Neural progenitor cell (in vitro differentiated cells): ENCODE measurements at regions not wholly inside any gene's neighbourhood (a gene's known extent, or its start where the extent isn't known, plus 50 kb on each side); places are given as distances from the start of the nearest gene placed in this dataset.

Experiments used
- DNase-seq: peaks from one replicate; pipeline ENCODE4 v3.0.0-alpha.2; 2016; ENCODE audit warnings: low spot score
- H2AFZ ChIP-seq: fragments of 200-600 bp; sonication (generic); replicated peaks from 2 replicates; pipeline ENCODE4 v1.6.1; 2016; ENCODE audit warnings: antibody characterized with exemption
- H3F3A ChIP-seq: fragments of 200-600 bp; sonication (generic); 2 replicates; pipeline ENCODE4 v1.6.1; 2016; ENCODE audit warnings: antibody characterized with exemption, low read depth
- H3K27ac ChIP-seq: fragments of 200-600 bp; sonication (generic); 2 replicates; pipeline ENCODE4 v1.5.1; 2016; ENCODE audit warnings: mild to moderate bottlenecking
- H3K27me3 ChIP-seq: fragments of 200-600 bp; sonication (generic); 2 replicates; pipeline ENCODE4 v1.6.1; 2016; ENCODE audit warnings: mild to moderate bottlenecking, moderate library complexity
- H3K36me3 ChIP-seq: fragments of 200-600 bp; sonication (generic); 2 replicates; pipeline ENCODE4 v1.5.1; 2016
- H3K4me1 ChIP-seq: fragments of 200-600 bp; sonication (generic); 2 replicates; pipeline ENCODE4 v1.6.1; 2016; ENCODE audit warnings: mixed run types
- H3K4me2 ChIP-seq: fragments of 200-600 bp; sonication (generic); 2 replicates; pipeline ENCODE4 v1.6.1; 2016
- H3K4me3 ChIP-seq: fragments of 200-600 bp; sonication (generic); 2 replicates; pipeline ENCODE4 v1.5.1; 2016
- H3K79me2 ChIP-seq: fragments of 200-600 bp; sonication (generic); 2 replicates; pipeline ENCODE4 v1.6.1; 2016; ENCODE audit warnings: low read depth
- H3K9ac ChIP-seq: fragments of 200-600 bp; sonication (generic); 2 replicates; pipeline ENCODE4 v1.6.1; 2016
- H3K9me3 ChIP-seq: fragments of 200-600 bp; sonication (generic); 2 replicates; pipeline ENCODE4 v1.5.1; 2016; ENCODE audit warnings: low read depth
- H4K20me1 ChIP-seq: fragments of 200-600 bp; sonication (generic); 2 replicates; pipeline ENCODE4 v1.6.1; 2016; ENCODE audit warnings: low read depth
- H3K27ac Mint-ChIP-seq: 3 replicates; pipeline ENCODE4 v1.8.0; 2021; ENCODE audit warnings: mixed read lengths
- H3K27me3 Mint-ChIP-seq: 2 replicates; pipeline ENCODE4 v1.8.0; 2022; ENCODE audit warnings: low read depth, mild to moderate bottlenecking, inconsistent platforms, moderate library complexity, mixed read lengths; ENCODE audit not compliant: insufficient read depth
- H3K36me3 Mint-ChIP-seq: 3 replicates; pipeline ENCODE4 v1.8.0; 2021; ENCODE audit warnings: mixed read lengths
- H3K4me1 Mint-ChIP-seq: 3 replicates; pipeline ENCODE4 v1.8.0; 2021; ENCODE audit warnings: mixed read lengths
- H3K4me3 Mint-ChIP-seq: 3 replicates; pipeline ENCODE4 v1.8.0; 2021; ENCODE audit warnings: mild to moderate bottlenecking, moderate library complexity, mixed read lengths
- H3K9me3 Mint-ChIP-seq: 3 replicates; pipeline ENCODE4 v1.8.0; 2020; ENCODE audit warnings: mixed read lengths
- CTCF ChIP-seq: fragments of 200-600 bp; sonication (generic); IDR thresholded peaks from 2 replicates; pipeline ENCODE4 v1.5.1; 2017; ENCODE audit warnings: antibody characterized with exemption, mild to moderate bottlenecking
- EZH2 ChIP-seq: fragments of 200-600 bp; sonication (generic); IDR thresholded peaks from 2 replicates; pipeline ENCODE4 v1.6.1; 2017; ENCODE audit warnings: antibody characterized with exemption, mild to moderate bottlenecking, moderate library complexity
- EZH2phosphoT487 ChIP-seq: fragments of 200-600 bp; sonication (generic); IDR thresholded peaks from 2 replicates; pipeline ENCODE4 v1.6.1; 2017; ENCODE audit warnings: antibody characterized with exemption

- Histone ChIP-seq H3K4me2 (no peak overlapping the region), H3K79me2 (no peaks in the 10 kb centered on the region), H3F3A (no peaks in the 10 kb centered on the region), H3K27me3 (no peaks in the 10 kb centered on the region), H3K27ac (no peak overlapping the region), H3K9ac (no peak overlapping the region), H3K9me3 (no peaks in the 10 kb centered on the region), H4K20me1 (no peaks in the 10 kb centered on the region), H3K4me3 (no peak overlapping the region), H3K36me3 (no peaks in the 10 kb centered on the region), H3K4me1 (no peaks in the 10 kb centered on the region), H2AFZ (no peak overlapping the region)
- DNase-seq = no peak
- H3K36me3 Mint-ChIP-seq = no peaks in the 10 kb centered on the region
- H3K4me3 Mint-ChIP-seq = no peak overlapping the region
- no peaks in the 10 kb centered on the region for H3K9me3 Mint-ChIP-seq
- TF ChIP-seq EZH2 (no peak), EZH2phosphoT487 (no peak), CTCF (no peak)
- H3K4me1 Mint-ChIP-seq = no peaks in the 10 kb centered on the region
- no peak overlapping the region for H3K27ac Mint-ChIP-seq
- H3K27me3 Mint-ChIP-seq = no peaks in the 10 kb centered on the region
Observed at GRCh38 chr2:139271149-139271548, 491.0 kb upstream of the NXPH2 start.

- no peaks in the 10 kb centered on the region for H4K20me1 ChIP-seq
- H3K9me3 ChIP-seq = no peaks in the 10 kb centered on the region
- Mint-ChIP-seq H3K4me3 (no peak overlapping the region), H3K4me1 (no peaks in the 10 kb centered on the region), H3K27me3 (peaks cover 2% of the 10 kb centered on the region), H3K9me3 (no peaks in the 10 kb centered on the region), H3K36me3 (no peaks in the 10 kb centered on the region), H3K27ac (no peak overlapping the region)
- H3K36me3 ChIP-seq = no peaks in the 10 kb centered on the region
- H3F3A ChIP-seq = no peaks in the 10 kb centered on the region
- DNase-seq = no peak
- H3K79me2 ChIP-seq = no peaks in the 10 kb centered on the region
- no peak overlapping the region for H3K4me2 ChIP-seq
- H2AFZ ChIP-seq = no peak overlapping the region
- H3K9ac ChIP-seq = no peak overlapping the region
- H3K27me3 ChIP-seq = no peaks in the 10 kb centered on the region
- H3K4me1 ChIP-seq = no peaks in the 10 kb centered on the region
- no peak overlapping the region for H3K27ac ChIP-seq
- TF ChIP-seq CTCF (no peak), EZH2phosphoT487 (no peak), EZH2 (no peak)
- H3K4me3 ChIP-seq = no peak overlapping the region
Observed at GRCh38 chr2:139260052-139260430, 479.9 kb upstream of the NXPH2 start.

GRCh38 chr2:139259422-139260051, 479.3 kb upstream of the NXPH2 start:
- Mint-ChIP-seq H3K27ac (no peak overlapping the region), H3K36me3 (no peaks in the 10 kb centered on the region), H3K27me3 (peaks cover 2% of the 10 kb centered on the region), H3K4me1 (no peaks in the 10 kb centered on the region), H3K9me3 (no peaks in the 10 kb centered on the region), H3K4me3 (no peak overlapping the region)
- Histone ChIP-seq H3K79me2 (no peaks in the 10 kb centered on the region), H3F3A (no peaks in the 10 kb centered on the region), H3K27me3 (no peaks in the 10 kb centered on the region), H2AFZ (no peak overlapping the region), H3K9ac (no peak overlapping the region), H3K4me2 (no peak overlapping the region), H3K9me3 (no peaks in the 10 kb centered on the region), H3K4me1 (no peaks in the 10 kb centered on the region), H4K20me1 (no peaks in the 10 kb centered on the region), H3K27ac (no peak overlapping the region), H3K4me3 (no peak overlapping the region), H3K36me3 (no peaks in the 10 kb centered on the region)
- TF ChIP-seq CTCF (no peak), EZH2 (no peak), EZH2phosphoT487 (no peak)
- no peak for DNase-seq
